D721Med (cell line): ENCODE measurements at regions not wholly inside any gene's neighbourhood (a gene's known extent, or its start where the extent isn't known, plus 50 kb on each side); places are given as distances from the start of the nearest gene placed in this dataset.

Experiments used
- DNase-seq: peaks from one replicate; pipeline ENCODE4 v3.0.0; 2011; ENCODE audit warnings: low spot score; ENCODE audit not compliant: insufficient read length
- FAIRE-seq: peaks from 2 replicates; lab custom pipeline; 2011; peaks lifted over from hg19 to GRCh38; lab: Jason Lieb, UNC
- TF ChIP-seq, protein P1 (sequence below): IDR thresholded peaks from 2 replicates; pipeline ENCODE4 v1.5.1; 2012; ENCODE audit warnings: mild to moderate bottlenecking, control low read depth; ENCODE audit not compliant: insufficient read depth; ENCODE audit errors: missing control alignments

DNA sequence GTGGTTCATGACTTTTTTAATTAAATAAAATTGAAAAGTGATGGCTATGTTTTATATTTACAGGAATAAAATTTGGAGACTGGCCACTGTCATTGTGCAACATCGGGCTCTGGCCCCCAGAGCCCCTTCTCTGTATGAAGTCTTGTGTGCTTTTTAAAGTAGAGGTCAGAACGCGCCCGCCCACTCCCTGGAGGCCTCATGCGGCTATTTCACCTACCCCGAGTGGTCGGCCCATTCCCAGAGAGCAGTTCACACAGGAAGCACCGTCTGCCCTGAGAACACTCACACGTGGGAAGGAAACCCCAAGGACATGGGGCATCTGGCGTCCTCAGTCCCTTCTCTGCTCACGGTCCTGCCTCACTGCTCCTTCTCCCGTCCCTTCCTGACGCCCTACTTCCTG lies 296.9 kb upstream of the SALL3 start:
- DNase-seq (no peak), FAIRE-seq (no peak)
- TF ChIP-seq, protein P1, sequence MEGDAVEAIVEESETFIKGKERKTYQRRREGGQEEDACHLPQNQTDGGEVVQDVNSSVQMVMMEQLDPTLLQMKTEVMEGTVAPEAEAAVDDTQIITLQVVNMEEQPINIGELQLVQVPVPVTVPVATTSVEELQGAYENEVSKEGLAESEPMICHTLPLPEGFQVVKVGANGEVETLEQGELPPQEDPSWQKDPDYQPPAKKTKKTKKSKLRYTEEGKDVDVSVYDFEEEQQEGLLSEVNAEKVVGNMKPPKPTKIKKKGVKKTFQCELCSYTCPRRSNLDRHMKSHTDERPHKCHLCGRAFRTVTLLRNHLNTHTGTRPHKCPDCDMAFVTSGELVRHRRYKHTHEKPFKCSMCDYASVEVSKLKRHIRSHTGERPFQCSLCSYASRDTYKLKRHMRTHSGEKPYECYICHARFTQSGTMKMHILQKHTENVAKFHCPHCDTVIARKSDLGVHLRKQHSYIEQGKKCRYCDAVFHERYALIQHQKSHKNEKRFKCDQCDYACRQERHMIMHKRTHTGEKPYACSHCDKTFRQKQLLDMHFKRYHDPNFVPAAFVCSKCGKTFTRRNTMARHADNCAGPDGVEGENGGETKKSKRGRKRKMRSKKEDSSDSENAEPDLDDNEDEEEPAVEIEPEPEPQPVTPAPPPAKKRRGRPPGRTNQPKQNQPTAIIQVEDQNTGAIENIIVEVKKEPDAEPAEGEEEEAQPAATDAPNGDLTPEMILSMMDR: no peak

DNA sequence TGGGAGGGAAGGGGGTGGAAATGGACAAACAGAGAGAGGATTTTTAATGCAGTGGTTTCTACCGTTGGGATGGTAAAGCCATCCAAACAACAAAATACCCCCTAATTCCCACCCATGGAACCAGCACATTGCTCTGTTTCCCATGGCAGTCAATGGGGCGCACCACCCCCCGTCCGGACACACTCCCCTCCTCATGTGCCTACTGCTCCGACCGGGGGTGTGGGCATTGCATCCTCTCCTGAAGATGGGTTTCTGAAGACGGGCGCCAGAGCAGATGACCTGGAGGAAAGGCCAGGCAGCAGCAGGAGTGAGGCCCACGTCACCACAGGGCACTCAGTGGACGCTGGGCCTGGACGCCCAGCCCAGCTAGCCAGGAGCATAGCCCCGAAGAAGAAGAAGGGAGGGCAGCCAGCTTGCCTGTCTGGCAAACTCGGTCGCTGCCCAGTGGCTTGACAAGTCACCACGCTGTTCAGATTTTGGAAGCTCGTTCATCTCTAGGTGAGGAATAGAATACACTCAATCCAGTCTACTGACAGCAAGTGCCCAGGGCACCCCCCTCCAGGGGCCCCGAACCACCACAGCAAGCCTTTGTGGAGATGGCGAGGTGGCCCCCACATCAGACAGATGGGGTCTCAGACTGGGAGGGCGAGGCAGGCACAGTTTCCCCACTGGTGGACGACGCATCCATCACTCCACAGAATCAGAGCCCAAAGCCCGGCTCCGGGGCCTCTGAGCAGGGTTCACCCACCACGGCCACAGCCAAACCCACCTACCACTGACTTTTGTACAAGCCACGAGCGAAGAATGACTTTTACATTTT lies 296.2 kb upstream of the SALL3 start:
- TF ChIP-seq, protein P1: no peak

DNA sequence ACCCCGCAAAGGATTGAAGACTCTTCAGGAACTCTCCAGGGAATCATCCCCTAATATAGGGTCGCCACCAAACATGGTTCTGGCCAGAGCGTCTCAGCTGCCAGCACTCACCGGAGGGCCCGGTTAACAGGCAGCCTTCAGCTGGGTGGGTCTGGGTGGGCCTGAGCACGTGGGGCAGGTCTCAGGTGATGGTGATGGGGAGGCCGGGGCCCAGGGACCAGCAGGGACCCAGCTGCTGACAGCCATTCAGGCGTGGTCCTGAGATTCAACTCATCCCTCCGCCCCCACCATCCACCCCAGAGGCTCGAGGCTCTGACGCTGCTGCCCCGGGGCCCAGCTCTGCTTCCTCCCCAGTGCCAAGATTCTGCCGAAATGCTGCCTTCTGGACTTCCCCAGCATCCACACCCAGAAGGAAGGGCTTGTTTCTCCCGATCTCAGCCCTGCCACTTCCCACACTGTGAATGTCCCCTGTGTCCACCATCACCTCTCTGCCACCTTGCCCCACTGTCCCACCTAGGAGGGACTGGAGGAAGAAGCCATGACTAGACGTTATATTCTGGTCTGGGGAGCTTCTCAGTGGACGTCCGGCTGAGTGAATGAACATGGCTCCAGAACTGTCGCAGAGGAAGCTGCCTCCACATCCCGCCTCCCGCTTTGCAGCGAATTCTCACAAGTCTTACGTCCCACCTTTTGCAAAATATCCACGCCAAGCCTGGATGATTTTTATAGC lies 294.2 kb upstream of the SALL3 start:
- TF ChIP-seq, protein P1: no peak
- DNase-seq (no peak), FAIRE-seq (no peak)

More for the DNA sequence above, 296.2 kb upstream of the SALL3 start:
- DNase-seq (no peak), FAIRE-seq (no peak)

DNA sequence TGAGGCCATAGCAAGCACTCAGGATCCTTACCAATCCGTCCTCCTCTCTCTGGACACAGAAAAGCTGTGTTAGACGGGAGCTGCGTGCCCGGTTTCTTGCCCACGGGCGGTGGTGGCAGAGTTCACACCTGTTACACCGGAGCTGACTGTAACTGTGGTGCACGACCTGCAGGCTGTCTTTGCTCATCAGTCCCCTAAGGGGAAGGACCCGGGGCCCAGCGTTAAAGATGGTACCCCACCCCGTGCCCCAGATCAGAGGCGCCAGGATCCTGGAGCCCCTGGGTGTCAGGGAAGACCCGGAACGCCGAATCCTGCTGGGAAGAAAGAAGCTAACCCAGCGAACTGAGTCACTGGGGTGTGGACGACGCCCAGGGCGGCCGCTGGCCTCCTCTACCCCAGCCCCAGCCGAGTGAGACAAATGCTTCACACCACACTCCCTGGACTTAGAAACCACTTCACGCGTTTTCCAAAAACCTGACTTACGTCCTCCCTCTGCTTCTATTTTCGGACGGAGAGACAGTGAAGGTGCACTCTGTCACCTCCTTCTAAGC lies 293.6 kb upstream of the SALL3 start:
- DNase-seq (no peak), FAIRE-seq (no peak)
- TF ChIP-seq, protein P1: no peak

DNA sequence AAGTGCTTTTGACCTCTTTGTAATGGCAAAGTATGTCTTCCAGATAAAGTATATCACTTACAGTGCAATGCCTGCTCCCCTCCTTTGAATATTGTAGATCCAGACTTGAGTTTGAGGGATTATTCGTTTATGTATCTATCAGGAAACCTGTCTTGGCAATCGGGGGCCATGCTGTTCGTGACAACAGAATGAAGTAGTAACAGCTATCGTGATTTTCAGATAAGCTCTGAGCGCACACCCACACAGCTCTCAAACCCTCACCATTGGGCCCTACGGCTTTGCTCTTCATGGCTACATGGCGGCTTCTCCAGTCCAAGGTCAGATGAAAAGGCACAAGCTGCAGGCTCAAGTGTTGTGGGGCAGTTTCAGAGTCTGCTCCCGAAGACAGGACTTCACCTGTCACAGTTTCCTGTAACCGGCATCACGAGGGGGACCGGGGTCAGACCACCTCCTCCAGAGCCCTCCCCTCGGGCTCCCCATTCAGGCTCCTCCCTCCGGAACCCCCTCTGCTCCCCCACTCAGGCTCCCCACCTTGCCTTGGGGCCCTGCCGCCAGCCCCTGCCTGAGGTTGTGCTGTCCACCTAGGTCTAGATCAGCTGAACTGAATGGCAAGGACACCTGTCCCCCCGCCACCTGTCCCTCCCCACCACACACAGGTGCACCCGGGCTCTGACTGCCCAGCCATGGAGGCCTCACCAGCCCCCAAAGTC lies 292.5 kb upstream of the SALL3 start:
- FAIRE-seq (no peak), DNase-seq (no peak)
- TF ChIP-seq, protein P1: no peak

DNA sequence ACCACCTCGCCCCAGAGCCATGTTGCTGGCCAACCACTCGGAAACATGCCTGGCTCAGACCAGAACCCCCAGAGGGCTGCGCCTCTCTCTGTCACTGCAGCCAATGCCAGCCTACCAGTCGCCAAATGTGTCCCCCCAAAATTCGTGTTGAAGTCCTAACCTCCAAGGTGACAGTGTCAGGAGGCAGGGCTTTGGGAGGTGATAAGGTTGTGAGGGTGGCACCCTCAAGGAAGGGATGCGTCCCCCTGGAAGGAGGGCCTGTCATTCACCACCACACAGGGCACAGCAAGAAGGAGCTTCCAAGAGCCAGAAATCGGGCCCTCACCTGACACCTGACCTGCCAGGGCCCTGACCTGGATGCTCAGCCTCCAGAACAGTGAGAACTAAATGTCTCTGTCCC lies 291.9 kb upstream of the SALL3 start:
- FAIRE-seq (no peak), DNase-seq (no peak)
- TF ChIP-seq, protein P1: no peak
